ENCODE measurements at regions not wholly inside any gene's neighbourhood (a gene's known extent, or its start where the extent isn't known, plus 50 kb on each side); places are given as distances from the start of the nearest gene placed in this dataset.

GRCh38 chr5:178793696-178794095 lies 63.2 kb upstream of the ZNF354A start:
- TF ChIP-seq CTCF (IDR thresholded peaks at IDR 0.05) = no peak
- no peak for TF ChIP-seq POLR2A (IDR thresholded peaks at IDR 0.05)

Data from thyroid gland (tissue), 4 donors.